Peyer's patch (tissue), 4 donors: ENCODE measurements at regions not wholly inside any gene's neighbourhood (a gene's known extent, or its start where the extent isn't known, plus 50 kb on each side); places are given as distances from the start of the nearest gene placed in this dataset.

Source experiments
- DNase-seq, 3 donors: peaks; one replicate each; pipeline ENCODE4 v3.0.0-alpha.2; 2017 to 2019
- H3K27ac ChIP-seq, 4 donors: fragments of 200-600 bp; sonication (generic); one replicate each; pipeline ENCODE4 v1.5.1; 2016 to 2019
- H3K27me3 ChIP-seq, 2 donors: fragments of 200-600 bp; sonication (generic); one replicate each; pipeline ENCODE4 v1.5.1; 2019
- H3K36me3 ChIP-seq, 3 donors: fragments of 200-600 bp; sonication (generic); one replicate each; pipeline ENCODE4 v1.5.1; 2016 to 2019
- H3K4me1 ChIP-seq, 4 donors: fragments of 200-600 bp; sonication (generic); one replicate each; pipeline ENCODE4 v1.5.1; 2016 to 2019
- H3K4me3 ChIP-seq, 4 donors: fragments of 200-600 bp; sonication (generic); 1 replicate in 3 of 4; 2 replicates in 1 of 4; pipeline ENCODE4 v1.5.1; 2016 to 2019; ENCODE audit warnings: mild to moderate bottlenecking in 1 of 4
- H3K9me3 ChIP-seq, 4 donors: fragments of 200-600 bp; sonication (generic); one replicate each; pipeline ENCODE4 v1.5.1; 2016 to 2019; ENCODE audit warnings: mild to moderate bottlenecking in 1 of 4
- POLR2A ChIP-seq, 2 donors: fragments of 450-650 bp; IDR thresholded peaks; one replicate each; pipeline ENCODE4 v1.5.1; 2017; ENCODE audit warnings: antibody characterized with exemption in 2 of 2, mild to moderate bottlenecking in 2 of 2, moderate library complexity in 2 of 2
- TF ChIP-seq, protein P1 (sequence below), 6 experiments: fragments of 450-650 bp in 4 of 6; fragments of 200-600 bp in 2 of 6; sonication (generic) in 1 of 6; IDR thresholded peaks; one replicate each; pipeline ENCODE4 v1.5.1; 2017 to 2019; ENCODE audit warnings: antibody characterized with exemption in 6 of 6, mild to moderate bottlenecking in 3 of 6, moderate library complexity in 1 of 6

- no peaks in the 10 kb centered on the region for H3K9me3 ChIP-seq
- H3K36me3 ChIP-seq: no peaks in the 10 kb centered on the region
- H3K4me3 ChIP-seq: no peak overlapping the region
- TF ChIP-seq POLR2A (IDR thresholded peaks at IDR 0.05): no peak
- TF ChIP-seq, protein P1, sequence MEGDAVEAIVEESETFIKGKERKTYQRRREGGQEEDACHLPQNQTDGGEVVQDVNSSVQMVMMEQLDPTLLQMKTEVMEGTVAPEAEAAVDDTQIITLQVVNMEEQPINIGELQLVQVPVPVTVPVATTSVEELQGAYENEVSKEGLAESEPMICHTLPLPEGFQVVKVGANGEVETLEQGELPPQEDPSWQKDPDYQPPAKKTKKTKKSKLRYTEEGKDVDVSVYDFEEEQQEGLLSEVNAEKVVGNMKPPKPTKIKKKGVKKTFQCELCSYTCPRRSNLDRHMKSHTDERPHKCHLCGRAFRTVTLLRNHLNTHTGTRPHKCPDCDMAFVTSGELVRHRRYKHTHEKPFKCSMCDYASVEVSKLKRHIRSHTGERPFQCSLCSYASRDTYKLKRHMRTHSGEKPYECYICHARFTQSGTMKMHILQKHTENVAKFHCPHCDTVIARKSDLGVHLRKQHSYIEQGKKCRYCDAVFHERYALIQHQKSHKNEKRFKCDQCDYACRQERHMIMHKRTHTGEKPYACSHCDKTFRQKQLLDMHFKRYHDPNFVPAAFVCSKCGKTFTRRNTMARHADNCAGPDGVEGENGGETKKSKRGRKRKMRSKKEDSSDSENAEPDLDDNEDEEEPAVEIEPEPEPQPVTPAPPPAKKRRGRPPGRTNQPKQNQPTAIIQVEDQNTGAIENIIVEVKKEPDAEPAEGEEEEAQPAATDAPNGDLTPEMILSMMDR (IDR thresholded peaks at IDR 0.05): no peak
- no peaks in the 10 kb centered on the region for H3K4me1 ChIP-seq
- no peak overlapping the region for H3K27ac ChIP-seq
- DNase-seq: no peak
- H3K27me3 ChIP-seq: no peaks in the 10 kb centered on the region
These were observed 1297.7 kb downstream of the C4orf33 start for GRCh38 chr4:130393642-130394041.

- no peak for DNase-seq
- no peaks in the 10 kb centered on the region for H3K9me3 ChIP-seq
- H3K27ac ChIP-seq: no peak overlapping the region
- TF ChIP-seq, protein P1 (IDR thresholded peaks at IDR 0.05): no peak
- no peak for TF ChIP-seq POLR2A (IDR thresholded peaks at IDR 0.05)
- H3K4me3 ChIP-seq: no peak overlapping the region
- no peaks in the 10 kb centered on the region for H3K4me1 ChIP-seq
- H3K36me3 ChIP-seq: no peaks in the 10 kb centered on the region
- H3K27me3 ChIP-seq: no peaks in the 10 kb centered on the region
These were observed 1299.9 kb downstream of the C4orf33 start for GRCh38 chr4:130395871-130396270.

DNA sequence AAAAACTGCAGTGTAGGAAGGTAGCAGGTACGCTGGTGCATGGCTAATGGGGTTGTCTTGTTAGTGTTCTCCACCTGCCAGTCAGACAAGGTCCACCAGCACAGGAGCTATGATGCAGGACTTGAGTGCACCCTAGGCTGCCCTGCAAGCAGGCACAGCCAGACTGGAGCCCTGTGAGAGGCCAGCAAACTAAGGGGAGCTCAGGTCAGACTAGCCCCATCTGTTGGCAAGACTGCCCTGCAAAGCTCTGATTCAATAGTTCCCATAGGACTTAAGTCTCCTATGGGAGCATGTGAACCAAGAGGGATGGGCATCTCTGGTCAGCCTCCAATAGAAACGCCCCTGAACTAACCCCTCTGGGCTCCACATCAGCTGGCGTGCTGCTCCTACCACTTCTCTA, 1307.3 kb downstream of the C4orf33 start:
- DNase-seq: no peak
- Histone ChIP-seq H3K4me1 (no peaks in the 10 kb centered on the region), H3K9me3 (no peaks in the 10 kb centered on the region), H3K27ac (no peak overlapping the region), H3K36me3 (no peaks in the 10 kb centered on the region), H3K4me3 (no peak overlapping the region), H3K27me3 (no peaks in the 10 kb centered on the region)
- no peak for TF ChIP-seq POLR2A (IDR thresholded peaks at IDR 0.05)
- TF ChIP-seq, protein P1 (IDR thresholded peaks at IDR 0.05): no peak

DNA sequence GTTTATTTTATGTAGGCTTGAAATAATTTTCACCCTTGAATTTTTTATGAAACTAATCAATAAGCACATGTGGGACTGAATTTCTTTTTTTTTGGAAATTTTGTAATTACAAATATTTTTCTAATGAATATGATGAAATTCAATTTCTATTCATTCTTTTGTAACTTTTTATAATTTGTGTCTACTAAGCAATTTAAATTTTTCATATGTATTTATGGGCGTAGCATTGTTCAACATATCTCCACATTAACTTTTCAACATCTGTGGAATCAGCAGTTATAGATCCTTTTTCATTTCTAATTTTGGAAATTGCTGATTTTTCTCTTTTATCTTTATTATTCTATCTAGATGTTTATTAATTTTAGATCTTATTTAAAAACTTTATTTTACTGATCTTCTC, 1320.3 kb downstream of the C4orf33 start:
- Histone ChIP-seq H3K4me1 (no peaks in the 10 kb centered on the region), H3K36me3 (no peaks in the 10 kb centered on the region), H3K4me3 (no peak overlapping the region), H3K27me3 (no peaks in the 10 kb centered on the region), H3K9me3 (no peaks in the 10 kb centered on the region), H3K27ac (no peak overlapping the region)
- DNase-seq: no peak
- TF ChIP-seq POLR2A (IDR thresholded peaks at IDR 0.05): no peak
- TF ChIP-seq, protein P1 (IDR thresholded peaks at IDR 0.05): no peak

- H3K4me3 ChIP-seq: no peak overlapping the region
- no peaks in the 10 kb centered on the region for H3K27me3 ChIP-seq
- DNase-seq: no peak
- no peaks in the 10 kb centered on the region for H3K36me3 ChIP-seq
- no peaks in the 10 kb centered on the region for H3K4me1 ChIP-seq
- H3K27ac ChIP-seq: no peak overlapping the region
- no peaks in the 10 kb centered on the region for H3K9me3 ChIP-seq
- TF ChIP-seq, protein P1 (IDR thresholded peaks at IDR 0.05): no peak
- no peak for TF ChIP-seq POLR2A (IDR thresholded peaks at IDR 0.05)
These were observed 1323.4 kb downstream of the C4orf33 start for GRCh38 chr4:130419211-130419975.
